MM.1S (cell line): ENCODE measurements at regions not wholly inside any gene's neighbourhood (a gene's known extent, or its start where the extent isn't known, plus 50 kb on each side); places are given as distances from the start of the nearest gene placed in this dataset.

Source experiments
- DNase-seq: peaks from one replicate; pipeline ENCODE4 v3.0.0-alpha.2; 2015
- H2AFZ ChIP-seq: fragments of 300-600 bp; sonication (generic); 2 replicates; pipeline ENCODE4 v1.6.0; 2016; ENCODE audit warnings: antibody characterized with exemption, low read length
- H3F3A ChIP-seq: fragments of 300-600 bp; sonication (generic); 2 replicates; pipeline ENCODE4 v1.6.1; 2016; ENCODE audit warnings: mild to moderate bottlenecking, antibody characterized with exemption, low read length, moderate library complexity, mixed read lengths; ENCODE audit not compliant: insufficient read depth
- H3K27ac ChIP-seq: fragments of 300-600 bp; sonication (generic); 2 replicates; pipeline ENCODE4 v1.5.1; 2016; ENCODE audit warnings: mild to moderate bottlenecking, low read length
- H3K27me3 ChIP-seq: fragments of 300-600 bp; sonication (generic); replicated peaks from 2 replicates; pipeline ENCODE4 v1.6.0; 2016; ENCODE audit warnings: low read length; ENCODE audit not compliant: insufficient read depth
- H3K36me3 ChIP-seq: fragments of 300-600 bp; sonication (generic); replicated peaks from 2 replicates; pipeline ENCODE4 v1.6.1; 2016; ENCODE audit warnings: mild to moderate bottlenecking, low read length, mixed read lengths; ENCODE audit not compliant: insufficient read depth
- H3K4me1 ChIP-seq: fragments of 300-600 bp; sonication (generic); 2 replicates; pipeline ENCODE4 v1.6.1; 2016; ENCODE audit warnings: low read length, mixed read lengths
- H3K4me2 ChIP-seq: fragments of 300-600 bp; sonication (generic); 2 replicates; pipeline ENCODE4 v1.6.0; 2016; ENCODE audit warnings: low read depth, low read length
- H3K4me3 ChIP-seq: fragments of 300-600 bp; sonication (generic); 2 replicates; pipeline ENCODE4 v1.5.1; 2016; ENCODE audit warnings: low read length, mixed read lengths
- H3K79me2 ChIP-seq: fragments of 300-600 bp; sonication (generic); 2 replicates; pipeline ENCODE4 v1.6.1; 2016; ENCODE audit warnings: mixed run types, low read length, mixed read lengths
- H3K9ac ChIP-seq: fragments of 300-600 bp; sonication (generic); 2 replicates; pipeline ENCODE4 v1.6.1; 2016; ENCODE audit warnings: low read length, mixed read lengths
- H3K9me2 ChIP-seq: fragments of 300-600 bp; sonication (generic); replicated peaks from 2 replicates; pipeline ENCODE4 v1.6.1; 2016; ENCODE audit warnings: mild to moderate bottlenecking, low read length, mixed read lengths; ENCODE audit not compliant: insufficient read depth
- H3K9me3 ChIP-seq: fragments of 300-600 bp; sonication (generic); replicated peaks from 2 replicates; pipeline ENCODE4 v1.6.1; 2016; ENCODE audit warnings: mild to moderate bottlenecking, low read length, mixed read lengths; ENCODE audit not compliant: insufficient read depth
- H4K20me1 ChIP-seq: fragments of 300-600 bp; sonication (generic); 2 replicates; pipeline ENCODE4 v1.6.1; 2016; ENCODE audit warnings: mild to moderate bottlenecking, low read length, moderate library complexity, mixed read lengths; ENCODE audit not compliant: insufficient read depth
- EZH2 ChIP-seq: fragments of 300-600 bp; sonication (generic); optimal IDR thresholded peaks from 2 replicates; pipeline ENCODE3; 2017; ENCODE audit warnings: low read depth, mild to moderate bottlenecking, antibody characterized with exemption, low read length, mixed read lengths
- EZH2phosphoT487 ChIP-seq: fragments of 300-600 bp; sonication (generic); IDR thresholded peaks from 2 replicates; pipeline ENCODE4 v1.6.1; 2018; ENCODE audit warnings: antibody characterized with exemption, low read length
- TF ChIP-seq, protein P1 (sequence below): fragments of 300-600 bp; sonication (generic); IDR thresholded peaks from 2 replicates; pipeline ENCODE4 v1.5.1; 2016; ENCODE audit warnings: antibody characterized with exemption, low read length, mixed read lengths

DNA sequence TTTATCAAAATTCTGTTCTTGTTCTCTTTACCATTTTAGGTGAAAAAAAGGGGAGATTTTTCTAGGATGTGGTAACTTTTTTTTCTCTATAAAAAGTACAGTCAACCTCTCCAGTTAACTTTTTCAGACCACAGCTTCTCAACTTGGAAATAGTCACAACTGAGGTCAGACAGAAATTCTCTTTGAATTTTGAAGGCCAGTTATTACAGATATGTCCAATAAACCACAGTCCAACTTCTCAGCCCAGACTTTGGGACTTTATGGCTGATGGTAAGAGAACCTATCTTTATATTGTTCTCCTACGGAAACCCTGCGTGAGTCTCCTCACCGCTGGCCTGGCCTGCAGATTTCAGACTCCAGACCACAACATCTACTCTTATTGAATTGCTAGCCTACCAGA lies 176.7 kb downstream of the DACT1 start:
- Histone ChIP-seq H3K27ac (no peak overlapping the region), H3K79me2 (no peaks in the 10 kb centered on the region), H3K4me1 (no peaks in the 10 kb centered on the region), H3K27me3 (no peaks in the 10 kb centered on the region), H3K9ac (no peak overlapping the region), H3F3A (no peaks in the 10 kb centered on the region), H4K20me1 (no peaks in the 10 kb centered on the region), H3K36me3 (no peaks in the 10 kb centered on the region), H3K4me2 (no peak overlapping the region), H3K9me2 (no peaks in the 10 kb centered on the region), H2AFZ (no peak overlapping the region), H3K9me3 (no peaks in the 10 kb centered on the region), H3K4me3 (no peak overlapping the region)
- DNase-seq: no peak
- no peak for TF ChIP-seq EZH2
- TF ChIP-seq, protein P1, sequence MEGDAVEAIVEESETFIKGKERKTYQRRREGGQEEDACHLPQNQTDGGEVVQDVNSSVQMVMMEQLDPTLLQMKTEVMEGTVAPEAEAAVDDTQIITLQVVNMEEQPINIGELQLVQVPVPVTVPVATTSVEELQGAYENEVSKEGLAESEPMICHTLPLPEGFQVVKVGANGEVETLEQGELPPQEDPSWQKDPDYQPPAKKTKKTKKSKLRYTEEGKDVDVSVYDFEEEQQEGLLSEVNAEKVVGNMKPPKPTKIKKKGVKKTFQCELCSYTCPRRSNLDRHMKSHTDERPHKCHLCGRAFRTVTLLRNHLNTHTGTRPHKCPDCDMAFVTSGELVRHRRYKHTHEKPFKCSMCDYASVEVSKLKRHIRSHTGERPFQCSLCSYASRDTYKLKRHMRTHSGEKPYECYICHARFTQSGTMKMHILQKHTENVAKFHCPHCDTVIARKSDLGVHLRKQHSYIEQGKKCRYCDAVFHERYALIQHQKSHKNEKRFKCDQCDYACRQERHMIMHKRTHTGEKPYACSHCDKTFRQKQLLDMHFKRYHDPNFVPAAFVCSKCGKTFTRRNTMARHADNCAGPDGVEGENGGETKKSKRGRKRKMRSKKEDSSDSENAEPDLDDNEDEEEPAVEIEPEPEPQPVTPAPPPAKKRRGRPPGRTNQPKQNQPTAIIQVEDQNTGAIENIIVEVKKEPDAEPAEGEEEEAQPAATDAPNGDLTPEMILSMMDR: no peak
- no peak for TF ChIP-seq EZH2phosphoT487

DNA sequence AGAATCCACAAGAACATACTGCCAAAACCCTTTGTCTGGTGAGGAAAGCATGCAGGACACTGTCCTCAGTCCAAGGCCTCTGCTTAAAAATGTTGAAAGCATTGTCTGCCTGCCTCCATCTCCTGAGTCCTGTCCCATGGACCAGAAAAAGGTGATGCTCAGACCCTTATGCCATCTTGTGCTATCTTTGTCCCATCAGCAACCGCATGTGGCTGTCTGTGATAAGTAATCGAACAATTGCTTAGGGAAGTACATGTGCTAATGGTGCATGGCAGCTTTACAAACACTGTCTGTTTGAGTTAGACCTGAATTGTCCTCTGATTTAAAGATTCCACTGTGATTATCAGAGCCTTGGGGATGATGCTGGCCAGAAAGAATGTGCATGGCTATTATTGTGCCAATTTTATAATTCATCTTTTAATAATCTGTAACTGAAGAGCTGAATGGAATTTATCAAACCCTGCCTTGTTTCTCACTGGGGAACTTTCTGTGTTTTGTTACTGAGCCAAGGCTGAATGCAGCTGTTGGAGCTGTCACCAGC lies 177.5 kb downstream of the DACT1 start:
- Histone ChIP-seq H3K4me2 (no peak overlapping the region), H3F3A (no peaks in the 10 kb centered on the region), H3K4me3 (no peak overlapping the region), H3K9ac (no peak overlapping the region), H4K20me1 (no peaks in the 10 kb centered on the region), H3K9me3 (no peaks in the 10 kb centered on the region), H3K36me3 (no peaks in the 10 kb centered on the region), H3K27ac (no peak overlapping the region), H2AFZ (no peak overlapping the region), H3K79me2 (no peaks in the 10 kb centered on the region), H3K27me3 (no peaks in the 10 kb centered on the region), H3K4me1 (no peaks in the 10 kb centered on the region), H3K9me2 (no peaks in the 10 kb centered on the region)
- DNase-seq: no peak
- TF ChIP-seq, protein P1: no peak
- TF ChIP-seq EZH2 (no peak), EZH2phosphoT487 (no peak)

DNA sequence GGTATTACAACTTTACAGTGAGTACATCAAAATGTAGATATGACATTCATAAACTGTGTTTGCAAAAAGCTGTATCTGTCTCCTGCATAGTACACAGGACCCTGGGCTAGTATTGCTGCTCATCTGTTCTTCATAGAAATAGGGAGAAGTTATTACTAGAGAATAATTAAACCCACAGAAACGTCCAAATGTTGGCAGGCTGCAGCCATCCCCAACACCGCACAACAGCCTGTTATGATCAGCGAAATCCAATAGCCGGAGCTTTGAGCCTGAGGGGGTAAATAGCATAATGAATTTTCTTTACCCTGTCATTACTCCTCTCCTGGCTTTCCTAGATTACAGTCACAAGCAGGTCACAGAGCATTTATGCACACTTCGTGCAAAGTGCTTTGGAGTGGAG lies 178.0 kb downstream of the DACT1 start:
- Histone ChIP-seq H3F3A (no peaks in the 10 kb centered on the region), H3K4me3 (no peak overlapping the region), H3K27ac (no peak overlapping the region), H3K4me2 (no peak overlapping the region), H3K36me3 (no peaks in the 10 kb centered on the region), H2AFZ (no peak overlapping the region), H3K4me1 (no peaks in the 10 kb centered on the region), H3K27me3 (no peaks in the 10 kb centered on the region), H3K9ac (no peak overlapping the region), H4K20me1 (no peaks in the 10 kb centered on the region), H3K9me2 (no peaks in the 10 kb centered on the region), H3K9me3 (no peaks in the 10 kb centered on the region), H3K79me2 (no peaks in the 10 kb centered on the region)
- TF ChIP-seq EZH2: no peak
- TF ChIP-seq, protein P1: no peak
- no peak for TF ChIP-seq EZH2phosphoT487
- DNase-seq: no peak
